ENCODE measurements at regions not wholly inside any gene's neighbourhood (a gene's known extent, or its start where the extent isn't known, plus 50 kb on each side); places are given as distances from the start of the nearest gene placed in this dataset.

- TF ChIP-seq, protein P1, sequence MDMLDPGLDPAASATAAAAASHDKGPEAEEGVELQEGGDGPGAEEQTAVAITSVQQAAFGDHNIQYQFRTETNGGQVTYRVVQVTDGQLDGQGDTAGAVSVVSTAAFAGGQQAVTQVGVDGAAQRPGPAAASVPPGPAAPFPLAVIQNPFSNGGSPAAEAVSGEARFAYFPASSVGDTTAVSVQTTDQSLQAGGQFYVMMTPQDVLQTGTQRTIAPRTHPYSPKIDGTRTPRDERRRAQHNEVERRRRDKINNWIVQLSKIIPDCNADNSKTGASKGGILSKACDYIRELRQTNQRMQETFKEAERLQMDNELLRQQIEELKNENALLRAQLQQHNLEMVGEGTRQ (IDR thresholded peaks at IDR 0.05; ENCODE audit: borderline replicate concordance, low read depth, low read length) = no peak
- TF ChIP-seq CTCF (IDR thresholded peaks at IDR 0.05) = no peak
Observed at GRCh38 chr6:14540810-14541540, 423.4 kb downstream of the CD83 start.

All from SK-N-SH (cell line).